ENCODE measurements at regions not wholly inside any gene's neighbourhood (a gene's known extent, or its start where the extent isn't known, plus 50 kb on each side); places are given as distances from the start of the nearest gene placed in this dataset.
A peak's percentile ranks its signal among the peaks of the same experiment; 100 is the strongest.
"Not testable (repeated sequence)": the region's sequence is repeated elsewhere in the genome, so short reads cannot be mapped to it uniquely, and the experiment has no call there.

- DNase-seq (ENCODE audit: low read depth): no peak
Measured at GRCh38 chr16:65373097-65373496, 251.2 kb upstream of the CDH11 start.

DNA sequence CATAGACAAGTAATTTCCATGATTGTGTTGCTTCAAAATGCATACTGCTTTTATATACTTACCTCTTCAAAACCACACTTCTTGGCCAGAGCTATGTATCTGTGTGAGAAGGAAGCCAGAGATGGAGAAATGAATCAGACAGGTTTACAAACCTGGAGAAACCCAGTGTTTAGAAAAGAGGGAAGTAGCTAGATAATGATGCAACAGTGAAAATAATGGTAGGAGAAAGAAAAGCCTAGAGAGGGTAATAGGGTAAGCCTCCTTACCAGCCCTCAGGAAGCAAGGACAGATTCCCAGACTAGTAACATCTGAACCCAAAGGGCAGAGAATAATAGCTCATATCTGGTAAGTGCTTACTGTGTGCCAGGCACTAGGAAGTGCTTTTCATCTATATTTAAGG, 250.3 kb upstream of the CDH11 start:
- no peak for DNase-seq (ENCODE audit: low read depth)

- no peak for DNase-seq (ENCODE audit: low read depth)
Measured at GRCh38 chr16:65365732-65366715, 244.2 kb upstream of the CDH11 start.

GRCh38 chr16:65356721-65357120, 234.9 kb upstream of the CDH11 start:
- DNase-seq (ENCODE audit: low read depth): not testable (repeated sequence)

DNA sequence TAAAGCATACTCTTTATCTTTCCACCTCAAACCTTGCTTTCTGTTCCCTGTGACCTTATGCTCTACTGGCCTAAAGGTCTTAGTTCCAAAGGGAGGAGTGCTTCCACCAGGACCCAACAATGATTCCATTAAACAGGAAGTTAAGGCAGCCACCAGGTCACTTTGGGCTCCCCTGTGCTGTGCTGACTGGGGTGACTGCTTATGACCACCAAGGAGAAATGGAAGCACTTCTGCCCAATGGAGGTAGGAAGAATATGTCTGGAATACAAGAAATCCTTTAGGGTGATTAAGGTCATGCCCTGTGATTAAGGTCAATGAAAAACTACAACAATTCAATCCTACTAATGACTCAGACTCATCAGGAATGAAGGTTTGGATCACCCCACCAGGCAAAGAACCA, 233.8 kb upstream of the CDH11 start:
- DNase-seq (ENCODE audit: low read depth): no peak

GRCh38 chr16:65353183-65353582, 231.3 kb upstream of the CDH11 start:
- no peak for DNase-seq (ENCODE audit: low read depth)

- no peak for DNase-seq (ENCODE audit: low read depth)
Measured at GRCh38 chr16:65349626-65350025, 227.8 kb upstream of the CDH11 start.

DNA sequence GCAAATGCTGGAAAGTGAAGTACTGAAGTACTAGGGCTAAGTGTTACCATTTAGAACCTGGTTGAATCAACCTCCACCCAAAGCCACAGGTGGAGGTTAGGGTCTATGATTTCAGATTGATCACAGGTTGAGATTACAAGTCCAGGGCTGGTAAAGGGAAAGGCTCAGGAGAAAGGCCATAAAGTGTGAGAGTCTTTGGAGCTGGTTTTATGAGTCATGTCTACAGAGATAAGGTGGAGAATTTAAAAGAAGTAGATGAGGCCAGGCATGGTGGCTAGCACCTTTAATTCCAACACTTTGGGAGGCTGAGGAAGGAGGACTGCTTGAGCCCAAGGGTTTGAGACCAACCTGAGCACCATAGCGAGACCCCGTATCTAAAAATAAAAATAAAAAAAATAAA, 221.7 kb upstream of the CDH11 start:
- peak; percentile 57 for DNase-seq (ENCODE audit: low read depth)

GRCh38 chr16:65342231-65342866, 220.5 kb upstream of the CDH11 start:
- DNase-seq (ENCODE audit: low read depth): peak; percentile 55

DNA sequence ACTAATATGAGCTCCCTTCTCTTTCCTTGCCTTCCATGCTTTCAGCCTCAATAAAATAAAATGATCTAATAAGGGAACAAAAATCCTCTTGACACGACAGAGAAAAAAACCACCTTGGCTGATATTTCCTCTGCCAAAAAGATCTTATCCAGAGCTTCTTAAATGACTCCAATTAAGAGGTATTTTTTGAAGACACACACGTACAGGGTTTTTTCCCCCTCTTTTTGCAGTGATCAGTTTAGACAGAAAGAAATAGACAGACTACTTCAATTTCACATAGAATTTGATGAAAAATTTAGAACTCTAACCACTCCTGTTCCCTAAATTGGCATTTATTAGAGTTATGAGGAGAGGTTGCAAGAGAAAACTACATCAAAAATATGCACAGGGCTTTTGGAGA, 217.2 kb upstream of the CDH11 start:
- DNase-seq (ENCODE audit: low read depth): peak; percentile 48

GRCh38 chr16:65336160-65336559, 214.3 kb upstream of the CDH11 start:
- peak; percentile 81 for DNase-seq (ENCODE audit: low read depth)

- DNase-seq (ENCODE audit: low read depth): no peak
Measured at GRCh38 chr16:65334081-65334480, 212.2 kb upstream of the CDH11 start.

GRCh38 chr16:65333283-65333682, 211.4 kb upstream of the CDH11 start:
- no peak for DNase-seq (ENCODE audit: low read depth)

DNA sequence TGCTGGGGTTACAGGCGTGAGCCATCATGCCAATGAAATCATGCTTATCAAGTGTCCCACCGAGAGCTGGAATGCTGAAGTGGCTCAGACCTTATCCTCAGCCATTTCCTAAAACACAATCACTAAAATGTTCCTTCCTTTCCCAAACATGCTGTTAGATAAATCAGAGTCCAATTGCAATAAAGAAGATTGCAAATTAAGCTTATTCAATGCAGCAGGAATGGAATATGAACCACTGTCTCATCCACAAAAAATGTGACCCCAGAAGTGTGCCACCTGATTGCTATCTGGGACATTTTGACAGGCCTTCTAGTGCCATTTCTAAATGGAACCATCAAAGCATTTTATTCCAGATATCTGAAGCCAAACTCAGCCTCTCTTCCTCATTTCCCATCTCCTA, 205.5 kb upstream of the CDH11 start:
- peak; percentile 63 for DNase-seq (ENCODE audit: low read depth)

- DNase-seq (ENCODE audit: low read depth): no peak
Measured at GRCh38 chr16:65323655-65324237, 201.9 kb upstream of the CDH11 start.

DNA sequence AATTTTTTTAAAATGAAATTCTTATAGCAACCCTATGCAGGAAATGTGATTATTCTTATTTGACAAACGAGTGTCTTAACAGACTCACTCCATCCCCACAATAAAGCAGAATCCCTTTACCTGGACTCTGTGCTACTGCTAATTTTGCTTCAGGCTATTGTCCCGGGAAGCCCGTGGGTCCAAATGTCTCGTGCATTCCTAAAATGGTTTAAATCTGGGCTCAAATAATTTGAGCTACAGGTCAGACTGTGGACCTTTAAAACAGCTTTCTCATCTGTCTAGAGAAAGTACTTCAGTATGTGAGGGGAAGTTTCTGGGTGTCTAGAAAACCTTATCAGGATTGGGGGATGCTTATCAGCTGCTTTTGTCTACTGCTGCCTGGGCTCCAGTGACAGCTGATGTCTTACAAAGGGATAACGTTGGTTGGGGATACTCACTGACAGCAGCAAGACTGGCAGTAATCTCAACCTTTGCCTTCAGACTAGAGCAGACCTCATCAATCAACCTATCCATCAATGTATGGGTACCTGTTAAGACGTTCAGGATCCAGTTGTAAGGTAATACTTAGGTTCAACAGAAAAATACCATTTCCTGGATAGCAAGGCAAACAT, 197.9 kb upstream of the CDH11 start:
- DNase-seq (ENCODE audit: low read depth): peak; percentile 57

DNA sequence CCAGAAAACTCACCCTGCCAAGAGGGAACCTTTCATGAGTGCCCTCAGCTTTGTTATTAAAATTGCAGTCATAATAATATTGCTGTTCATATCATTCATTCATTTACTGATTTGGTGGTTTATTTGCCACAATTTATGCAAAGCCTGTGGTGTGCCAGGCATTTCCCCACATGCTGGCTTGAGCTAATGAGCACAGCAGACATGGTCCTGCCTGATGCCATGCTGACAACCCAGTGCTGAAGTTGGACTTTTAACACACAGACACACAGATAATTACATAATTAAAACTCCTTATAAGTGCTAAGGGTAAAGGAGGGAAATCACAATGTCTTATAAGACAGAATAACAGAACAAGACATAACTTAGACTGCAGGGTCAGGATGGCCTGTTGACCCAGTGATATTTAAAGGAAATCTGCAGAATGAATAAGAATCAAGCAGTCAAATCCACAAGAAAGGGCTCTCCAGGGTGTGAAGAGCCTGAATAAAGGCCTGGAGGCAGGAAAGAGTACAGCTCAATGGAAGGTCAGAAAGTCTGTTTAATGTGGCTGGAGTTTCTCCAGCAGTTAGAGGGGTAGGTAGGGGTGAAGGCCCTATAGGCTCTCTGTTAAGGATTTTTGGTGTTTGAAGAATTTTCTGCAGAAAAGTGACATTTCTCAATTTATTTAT, 196.9 kb upstream of the CDH11 start:
- DNase-seq (ENCODE audit: low read depth): peak; percentile 38

- DNase-seq (ENCODE audit: low read depth): peak; percentile 51
Measured at GRCh38 chr16:65318138-65318537, 196.3 kb upstream of the CDH11 start.

GRCh38 chr16:65316808-65317207, 194.9 kb upstream of the CDH11 start:
- DNase-seq (ENCODE audit: low read depth): peak; percentile 39

DNA sequence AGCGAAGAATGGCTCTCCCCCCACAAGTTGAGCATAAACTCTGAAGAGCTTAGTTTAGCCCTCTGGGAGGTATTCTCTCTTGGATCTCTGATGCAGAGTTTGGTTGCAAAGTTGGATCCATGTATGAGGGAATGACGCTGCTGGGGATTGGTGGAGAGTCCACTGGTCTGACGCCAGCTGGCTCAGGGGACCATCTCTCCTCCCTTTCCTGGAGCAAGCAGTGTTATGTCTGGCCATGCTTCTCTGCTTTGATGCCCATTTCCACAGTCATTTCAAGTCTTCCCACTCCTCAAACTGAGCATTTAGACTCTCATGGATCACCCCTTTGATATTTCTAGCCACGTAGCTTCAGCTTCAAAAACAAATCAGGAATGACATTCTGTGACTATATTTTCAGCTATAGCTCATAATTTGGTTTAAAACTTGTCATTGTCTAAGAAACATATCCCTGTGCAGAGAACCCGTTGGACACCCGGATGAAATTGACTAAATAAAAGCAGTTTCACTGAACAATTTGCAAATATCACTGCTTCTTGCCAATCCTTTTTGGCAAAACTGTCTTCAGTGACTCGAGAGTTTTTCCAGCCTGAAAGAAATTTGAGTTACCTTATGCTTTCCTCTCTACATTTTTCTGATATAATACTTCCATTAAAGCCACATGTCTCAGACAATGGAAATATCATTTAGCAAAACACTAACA, 193.4 kb upstream of the CDH11 start:
- peak; percentile 48 for DNase-seq (ENCODE audit: low read depth)

DNA sequence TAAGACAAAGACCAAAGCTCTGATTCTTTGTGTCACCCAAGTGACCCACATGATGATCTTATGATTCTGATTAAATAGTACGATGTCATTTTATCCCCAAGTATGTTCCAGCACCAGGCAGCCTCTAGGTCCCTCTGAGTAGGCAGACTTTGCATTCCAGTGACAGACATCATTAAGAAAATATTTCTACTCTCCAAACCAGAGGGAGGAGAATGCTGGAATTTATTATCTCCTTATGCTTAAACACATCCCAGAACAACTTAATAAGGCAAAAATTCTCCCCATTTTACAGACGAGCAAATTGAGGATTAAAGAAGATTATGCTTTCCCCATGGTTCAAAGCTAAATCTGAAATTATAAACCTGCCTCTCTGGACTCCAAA, 192.8 kb upstream of the CDH11 start:
- DNase-seq (ENCODE audit: low read depth): peak; percentile 75

Measured in M059J (cell line).